Endodermal cell (in vitro differentiated cells): ENCODE measurements at regions not wholly inside any gene's neighbourhood (a gene's known extent, or its start where the extent isn't known, plus 50 kb on each side); places are given as distances from the start of the nearest gene placed in this dataset.
"Not testable (repeated sequence)": the region's sequence is repeated elsewhere in the genome, so short reads cannot be mapped to it uniquely, and the experiment has no call there.

Experiments
- DNase-seq: peaks from one replicate; pipeline ENCODE4 v3.0.0-alpha.2; 2017
- H3K27ac ChIP-seq: 2 replicates; pipeline ENCODE4 v1.5.1; 2013; ENCODE audit warnings: mild to moderate bottlenecking, low read depth, low read length, moderate library complexity
- H3K27me3 ChIP-seq: 2 replicates; pipeline ENCODE4 v1.6.1; 2013; ENCODE audit warnings: mild to moderate bottlenecking, low read length, moderate library complexity; ENCODE audit not compliant: insufficient read depth, control insufficient read depth, poor library complexity, severe bottlenecking
- H3K36me3 ChIP-seq: 2 replicates; pipeline ENCODE4 v1.7.0; 2013; ENCODE audit warnings: mild to moderate bottlenecking, low read length, moderate library complexity; ENCODE audit not compliant: control insufficient read depth, insufficient read depth
- H3K4me1 ChIP-seq: one replicate; pipeline ENCODE4 v1.7.0; 2013; ENCODE audit warnings: low read length; ENCODE audit not compliant: control insufficient read depth, insufficient read depth
- H3K4me3 ChIP-seq: 2 replicates; pipeline ENCODE4 v1.5.1; 2013; ENCODE audit warnings: mild to moderate bottlenecking, low read length, moderate library complexity
- H3K9ac ChIP-seq: 2 replicates; pipeline ENCODE4 v1.6.1; 2013; ENCODE audit warnings: mild to moderate bottlenecking, low read length, moderate library complexity; ENCODE audit not compliant: poor library complexity, severe bottlenecking; ENCODE audit errors: extremely low read depth
- H3K9me3 ChIP-seq: 2 replicates; pipeline ENCODE4 v1.6.1; 2013; ENCODE audit warnings: mild to moderate bottlenecking, low read length, moderate library complexity; ENCODE audit not compliant: control insufficient read depth
- H3K27ac Mint-ChIP-seq: 2 replicates; pipeline ENCODE4 v1.8.0; 2020; ENCODE audit warnings: mixed read lengths
- H3K27me3 Mint-ChIP-seq: 2 replicates; pipeline ENCODE4 v1.8.0; 2021; ENCODE audit warnings: mild to moderate bottlenecking, mixed read lengths; ENCODE audit not compliant: insufficient read depth
- H3K36me3 Mint-ChIP-seq: 2 replicates; pipeline ENCODE4 v1.8.0; 2020; ENCODE audit warnings: low read depth, mixed read lengths
- H3K4me1 Mint-ChIP-seq: 2 replicates; pipeline ENCODE4 v1.8.0; 2020; ENCODE audit warnings: mixed read lengths
- H3K4me3 Mint-ChIP-seq: 2 replicates; pipeline ENCODE4 v1.8.0; 2020; ENCODE audit warnings: mild to moderate bottlenecking, moderate library complexity, mixed read lengths
- H3K9me3 Mint-ChIP-seq: 2 replicates; pipeline ENCODE4 v1.8.0; 2020; ENCODE audit warnings: mild to moderate bottlenecking, mixed read lengths
- CTCF ChIP-seq: fragments of 200-600 bp; sonication (generic); conservative IDR thresholded peaks from 2 replicates; pipeline ENCODE4 v1.5.0; 2021; ENCODE audit warnings: antibody characterized with exemption, mild to moderate bottlenecking
- WGBS, 2 experiments: methylation state at CpG; one replicate each; pipeline versions ENCODE4 v1.1.5 to v1.1.7; 2013; ENCODE audit warnings: missing lambda C conversion rate in 2 of 2, mixed read lengths in 1 of 2; ENCODE audit not compliant: insufficient coverage in 1 of 2, insufficient read length in 1 of 2; 5-methylcytosine and 5-hydroxymethylcytosine counted together

- no peaks in the 10 kb centered on the region for H3K27me3 ChIP-seq
- no peaks in the 10 kb centered on the region for H3K27me3 Mint-ChIP-seq
- no peak overlapping the region for H3K4me3 ChIP-seq
- no peak for TF ChIP-seq CTCF
- peaks cover 29% of the 10 kb centered on the region for H3K9me3 Mint-ChIP-seq
- H3K27ac ChIP-seq: no peak overlapping the region
- H3K4me1 Mint-ChIP-seq: peaks cover 4% of the 10 kb centered on the region
- no peak for DNase-seq
- H3K9ac ChIP-seq: no peak overlapping the region
- peaks cover 17% of the 10 kb centered on the region for H3K9me3 ChIP-seq
- 66 to 69% methylated on average over 4 of the region's 4 CpGs for WGBS, 2 experiments
- H3K4me1 ChIP-seq: no peaks in the 10 kb centered on the region
- H3K36me3 ChIP-seq: no peaks in the 10 kb centered on the region
- H3K4me3 Mint-ChIP-seq: no peak overlapping the region
- no peaks in the 10 kb centered on the region for H3K36me3 Mint-ChIP-seq
- no peak overlapping the region for H3K27ac Mint-ChIP-seq
Observed at GRCh38 chrX:1835056-1835455, 220.2 kb downstream of the ASMT start.

GRCh38 chrX:1836683-1837082 lies 221.8 kb downstream of the ASMT start:
- TF ChIP-seq CTCF: no peak
- H3K27ac ChIP-seq: no peak overlapping the region
- no peaks in the 10 kb centered on the region for H3K27me3 ChIP-seq
- DNase-seq: no peak
- H3K36me3 ChIP-seq: no peaks in the 10 kb centered on the region
- Mint-ChIP-seq H3K27me3 (no peaks in the 10 kb centered on the region), H3K36me3 (no peaks in the 10 kb centered on the region), H3K9me3 (peaks cover 29% of the 10 kb centered on the region), H3K4me3 (no peak overlapping the region), H3K4me1 (peaks cover 4% of the 10 kb centered on the region), H3K27ac (no peak overlapping the region)
- peaks cover 17% of the 10 kb centered on the region for H3K9me3 ChIP-seq
- H3K4me1 ChIP-seq: no peaks in the 10 kb centered on the region
- no peak overlapping the region for H3K4me3 ChIP-seq
- 92 to 97% methylated on average over 4 to 6 of the region's 6 CpGs for WGBS, 2 experiments
- no peak overlapping the region for H3K9ac ChIP-seq

- no peaks in the 10 kb centered on the region for H3K36me3 Mint-ChIP-seq
- H3K27ac Mint-ChIP-seq: no peak overlapping the region
- TF ChIP-seq CTCF: no peak
- 96 to 100% methylated on average over 4 to 7 of the region's 7 CpGs for WGBS, 2 experiments
- Histone ChIP-seq H3K4me1 (no peaks in the 10 kb centered on the region), H3K9ac (no peak overlapping the region), H3K9me3 (peaks cover 12% of the 10 kb centered on the region), H3K27ac (no peak overlapping the region), H3K4me3 (no peak overlapping the region), H3K27me3 (no peaks in the 10 kb centered on the region), H3K36me3 (no peaks in the 10 kb centered on the region)
- no peaks in the 10 kb centered on the region for H3K4me1 Mint-ChIP-seq
- peaks cover 19% of the 10 kb centered on the region for H3K9me3 Mint-ChIP-seq
- H3K4me3 Mint-ChIP-seq: no peak overlapping the region
- H3K27me3 Mint-ChIP-seq: no peaks in the 10 kb centered on the region
- no peak for DNase-seq
Observed at GRCh38 chrX:1841746-1842145, 226.9 kb downstream of the ASMT start.

- 80 to 99% methylated on average over 1 to 4 of the region's 4 CpGs for WGBS, 2 experiments
Observed at GRCh38 chrX:1847000-1847399, 232.1 kb downstream of the ASMT start.

GRCh38 chrX:1847790-1848189 lies 232.9 kb downstream of the ASMT start:
- not testable (repeated sequence) for H3K27ac ChIP-seq, H3K9ac ChIP-seq, H3K36me3 Mint-ChIP-seq, H3K9me3 ChIP-seq, H3K4me1 ChIP-seq, DNase-seq, H3K27me3 ChIP-seq, H3K4me3 ChIP-seq, H3K4me3 Mint-ChIP-seq, H3K4me1 Mint-ChIP-seq, H3K27ac Mint-ChIP-seq, H3K36me3 ChIP-seq, H3K27me3 Mint-ChIP-seq
- WGBS, 2 experiments: 61 to 87% methylated on average over 2 of the region's 2 CpGs
- H3K9me3 Mint-ChIP-seq: peaks cover 15% of the 10 kb centered on the region

More at GRCh38 chrX:1847000-1847399, 232.1 kb downstream of the ASMT start:
- H3K27me3 Mint-ChIP-seq, H3K4me3 ChIP-seq, H3K9ac ChIP-seq, H3K9me3 ChIP-seq, H3K36me3 Mint-ChIP-seq, H3K27me3 ChIP-seq, H3K4me1 Mint-ChIP-seq, H3K4me1 ChIP-seq, H3K27ac Mint-ChIP-seq, DNase-seq, H3K4me3 Mint-ChIP-seq, H3K27ac ChIP-seq, H3K9me3 Mint-ChIP-seq, H3K36me3 ChIP-seq: not testable (repeated sequence)
